GM21529 (cell line): ENCODE measurements at regions not wholly inside any gene's neighbourhood (a gene's known extent, or its start where the extent isn't known, plus 50 kb on each side); places are given as distances from the start of the nearest gene placed in this dataset.

Source experiments
- ATAC-seq: cut with Tn5 transposase; IDR thresholded peaks from one replicate; pipeline ENCODE4 v1.9.1; 2021; ENCODE audit not compliant: unreplicated experiment

GRCh38 chr10:29962166-29962850 is 97.1 kb downstream of the JCAD start:
- ATAC-seq, result no peak

GRCh38 chr10:29961351-29961750 is 98.0 kb downstream of the JCAD start:
- no peak for ATAC-seq

- ATAC-seq, result no peak
Measured at GRCh38 chr10:29960261-29960660, 99.1 kb downstream of the JCAD start.

- ATAC-seq, result no peak
Measured at GRCh38 chr10:29959586-29959985, 99.8 kb downstream of the JCAD start.

- ATAC-seq, result no peak
Measured at GRCh38 chr10:29958440-29958839, 100.9 kb downstream of the JCAD start.

- ATAC-seq, result no peak
Measured at GRCh38 chr10:29957907-29958331, 101.5 kb downstream of the JCAD start.

GRCh38 chr10:29957236-29957635 is 102.2 kb downstream of the JCAD start:
- ATAC-seq, result no peak

GRCh38 chr10:29956335-29956924 is 103.0 kb downstream of the JCAD start:
- no peak for ATAC-seq

GRCh38 chr10:29955329-29955935 is 104.0 kb downstream of the JCAD start:
- ATAC-seq, result no peak

GRCh38 chr10:29951441-29951931 is 107.9 kb downstream of the JCAD start:
- no peak for ATAC-seq

GRCh38 chr10:29950391-29950790 is 109.0 kb downstream of the JCAD start:
- ATAC-seq, result no peak

- no peak for ATAC-seq
Measured at GRCh38 chr10:29949411-29950011, 109.9 kb downstream of the JCAD start.

GRCh38 chr10:29948881-29949355 is 110.5 kb downstream of the JCAD start:
- ATAC-seq, result no peak

GRCh38 chr10:29947701-29948060 is 111.7 kb downstream of the JCAD start:
- no peak for ATAC-seq

- no peak for ATAC-seq
Measured at GRCh38 chr10:29946953-29947700, 112.3 kb downstream of the JCAD start.

- no peak for ATAC-seq
Measured at GRCh38 chr10:29946614-29946952, 112.8 kb downstream of the JCAD start.

GRCh38 chr10:29941476-29941875 is 117.9 kb downstream of the JCAD start:
- no peak for ATAC-seq

- no peak for ATAC-seq
Measured at GRCh38 chr10:29932991-29933390, 126.4 kb downstream of the JCAD start.

- no peak for ATAC-seq
Measured at GRCh38 chr10:29931833-29932232, 127.6 kb downstream of the JCAD start.

- ATAC-seq, result no peak
Measured at GRCh38 chr10:29929006-29929405, 130.4 kb downstream of the JCAD start.

- no peak for ATAC-seq
Measured at GRCh38 chr10:29926693-29927048, 132.7 kb downstream of the JCAD start.
